A172 (cell line): ENCODE measurements at regions not wholly inside any gene's neighbourhood (a gene's known extent, or its start where the extent isn't known, plus 50 kb on each side); places are given as distances from the start of the nearest gene placed in this dataset.
A peak's percentile ranks its signal among the peaks of the same experiment; 100 is the strongest.
"Not testable (repeated sequence)": the region's sequence is repeated elsewhere in the genome, so short reads cannot be mapped to it uniquely, and the experiment has no call there.

Source experiments
- DNase-seq: peaks from one replicate; pipeline ENCODE4 v3.0.0-alpha.2; 2015; ENCODE audit warnings: low spot score

GRCh38 chr11:28900427-28900826 lies 792.2 kb downstream of the METTL15 start:
- DNase-seq = no peak

DNA sequence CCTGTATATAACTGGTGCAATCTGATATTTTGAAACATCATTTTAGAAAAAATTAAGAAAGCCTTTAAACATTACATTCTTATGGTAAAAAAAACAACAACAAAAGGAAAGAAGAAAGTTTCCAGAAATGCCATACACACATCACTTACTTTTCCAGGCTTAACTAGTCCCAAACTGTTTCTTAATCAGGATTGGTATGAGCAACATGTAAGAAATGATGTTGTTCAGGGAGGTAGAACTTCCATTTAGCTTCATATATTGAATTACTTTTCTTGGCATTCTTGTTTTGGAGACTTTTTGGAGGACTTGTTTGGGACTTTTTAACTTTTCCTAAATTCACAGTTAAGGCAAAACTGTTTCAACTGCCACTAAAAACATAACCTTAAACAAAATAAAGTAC lies 791.5 kb downstream of the METTL15 start:
- no peak for DNase-seq

GRCh38 chr11:28890601-28891040 lies 782.4 kb downstream of the METTL15 start:
- DNase-seq = not testable (repeated sequence)

DNA sequence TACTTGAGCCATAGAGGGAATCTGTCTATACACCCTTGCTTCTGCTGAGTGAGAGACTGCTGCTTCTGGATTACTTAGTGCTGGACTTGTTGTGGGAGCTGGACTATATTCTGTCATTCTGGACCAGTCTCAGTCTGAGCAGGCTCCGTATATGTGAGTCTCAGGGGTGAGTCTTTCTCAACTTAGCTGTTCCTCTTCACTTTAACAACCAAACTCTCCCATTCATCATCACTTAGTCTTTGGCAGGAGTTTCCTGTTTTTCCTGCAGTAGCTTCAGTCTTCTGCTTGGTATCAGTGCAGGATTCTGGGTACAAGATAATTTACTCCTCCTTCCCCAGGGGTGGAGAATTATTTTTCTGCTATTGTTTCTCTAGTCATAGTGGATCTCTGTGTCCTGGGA lies 779.5 kb downstream of the METTL15 start:
- peak; percentile 2 for DNase-seq

GRCh38 chr11:28879869-28880268 lies 771.7 kb downstream of the METTL15 start:
- DNase-seq = no peak

DNA sequence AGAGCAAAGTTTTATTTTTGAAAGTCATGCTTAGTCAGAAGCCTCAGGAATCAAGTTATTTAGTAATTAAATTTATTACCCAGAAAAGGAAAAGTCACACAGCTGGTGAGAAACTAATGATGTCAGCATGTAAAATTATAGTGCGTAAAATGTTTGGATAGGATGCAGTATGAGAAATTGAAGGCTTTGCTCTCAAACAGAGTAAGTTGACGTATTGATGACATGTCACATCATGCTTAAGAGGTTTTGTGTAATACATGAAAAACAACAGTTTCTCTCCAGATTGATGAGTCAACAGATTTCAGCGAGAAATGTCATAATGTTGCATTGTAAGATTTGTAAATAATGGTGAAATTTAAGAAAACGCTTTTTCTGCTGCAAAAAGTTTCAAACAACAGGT lies 769.8 kb downstream of the METTL15 start:
- DNase-seq = peak; percentile 34

- peak; percentile 5 for DNase-seq
Measured at GRCh38 chr11:28877340-28877739, 769.2 kb downstream of the METTL15 start.

DNA sequence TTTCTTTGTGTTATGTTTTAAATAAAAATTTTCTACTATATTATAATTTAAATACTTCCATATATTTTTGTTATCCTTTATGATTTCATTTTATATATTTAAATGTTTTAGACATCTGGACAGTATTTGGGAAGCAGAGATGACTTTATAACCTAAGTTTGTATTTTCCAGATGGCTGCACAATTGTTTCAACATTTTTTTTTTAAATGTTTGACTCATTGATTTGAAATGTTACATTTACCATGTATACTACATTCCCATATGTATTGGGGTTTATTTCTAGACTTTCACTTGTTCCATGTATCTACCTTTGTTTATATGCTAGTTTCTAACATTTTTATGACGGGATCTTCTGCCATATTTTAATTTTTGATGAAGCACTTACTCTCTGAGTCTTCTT lies 766.5 kb downstream of the METTL15 start:
- no peak for DNase-seq

DNA sequence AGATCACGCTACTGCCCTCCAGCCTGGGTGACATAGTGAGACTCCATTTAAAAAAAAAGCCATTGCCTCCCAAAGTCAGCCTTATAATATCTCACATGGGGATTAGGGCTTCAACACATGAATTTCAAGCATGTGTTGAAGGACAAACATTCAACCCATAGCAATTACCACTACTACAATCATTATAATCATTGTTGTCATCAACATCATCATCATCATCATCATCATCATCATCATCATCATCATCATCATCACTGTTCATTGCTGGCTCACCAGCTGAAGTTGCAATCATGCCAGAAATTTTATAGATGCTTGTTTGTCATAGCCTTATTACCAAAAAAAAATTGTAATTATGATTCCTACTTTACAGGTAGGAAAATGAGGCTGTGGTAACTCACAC lies 762.9 kb downstream of the METTL15 start:
- no peak for DNase-seq

GRCh38 chr11:28863422-28863821 lies 755.2 kb downstream of the METTL15 start:
- no peak for DNase-seq

GRCh38 chr11:28860893-28861292 lies 752.7 kb downstream of the METTL15 start:
- DNase-seq = peak; percentile 32

DNA sequence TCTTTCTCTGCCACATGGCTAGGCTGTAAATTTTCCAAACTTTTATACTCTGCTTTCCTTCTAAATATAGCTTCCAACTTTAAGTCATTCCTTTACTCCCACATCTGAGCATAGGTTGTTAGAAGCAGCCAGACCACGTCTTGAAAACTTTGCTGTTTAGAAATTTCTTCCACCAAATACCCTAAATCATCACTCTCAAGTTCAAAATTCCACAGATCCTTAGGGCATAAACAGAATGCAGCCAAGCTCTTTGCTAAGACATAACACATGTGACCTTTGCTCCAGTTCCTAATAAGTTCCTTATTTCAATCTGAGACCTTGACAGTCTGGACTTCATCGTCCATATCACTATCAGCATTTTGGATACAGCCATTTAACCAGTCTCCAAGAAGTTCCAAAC lies 749.9 kb downstream of the METTL15 start:
- no peak for DNase-seq

GRCh38 chr11:28849053-28849452 lies 740.9 kb downstream of the METTL15 start:
- DNase-seq = no peak

GRCh38 chr11:28842716-28843115 lies 734.5 kb downstream of the METTL15 start:
- DNase-seq = no peak

- DNase-seq = peak; percentile 67
Measured at GRCh38 chr11:28838741-28839140, 730.6 kb downstream of the METTL15 start.

DNA sequence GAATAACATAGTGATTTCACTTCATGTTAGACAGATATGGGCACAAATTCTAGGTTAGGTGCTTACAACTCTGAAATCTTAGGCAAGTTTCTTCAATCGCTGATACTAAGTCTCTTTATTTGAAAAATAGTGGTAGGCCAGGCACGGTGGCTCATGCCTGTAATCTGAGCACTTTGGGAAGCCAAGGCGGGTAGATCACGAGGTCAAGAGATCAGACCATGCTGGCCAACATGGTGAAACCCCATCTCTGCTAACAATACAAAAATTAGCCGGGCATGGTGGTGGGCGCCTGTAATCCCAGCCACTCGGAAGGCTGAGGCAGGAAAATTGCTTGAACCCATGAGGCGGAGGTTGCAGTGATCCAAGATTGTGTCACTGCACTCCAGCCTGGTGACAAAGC lies 729.4 kb downstream of the METTL15 start:
- no peak for DNase-seq

DNA sequence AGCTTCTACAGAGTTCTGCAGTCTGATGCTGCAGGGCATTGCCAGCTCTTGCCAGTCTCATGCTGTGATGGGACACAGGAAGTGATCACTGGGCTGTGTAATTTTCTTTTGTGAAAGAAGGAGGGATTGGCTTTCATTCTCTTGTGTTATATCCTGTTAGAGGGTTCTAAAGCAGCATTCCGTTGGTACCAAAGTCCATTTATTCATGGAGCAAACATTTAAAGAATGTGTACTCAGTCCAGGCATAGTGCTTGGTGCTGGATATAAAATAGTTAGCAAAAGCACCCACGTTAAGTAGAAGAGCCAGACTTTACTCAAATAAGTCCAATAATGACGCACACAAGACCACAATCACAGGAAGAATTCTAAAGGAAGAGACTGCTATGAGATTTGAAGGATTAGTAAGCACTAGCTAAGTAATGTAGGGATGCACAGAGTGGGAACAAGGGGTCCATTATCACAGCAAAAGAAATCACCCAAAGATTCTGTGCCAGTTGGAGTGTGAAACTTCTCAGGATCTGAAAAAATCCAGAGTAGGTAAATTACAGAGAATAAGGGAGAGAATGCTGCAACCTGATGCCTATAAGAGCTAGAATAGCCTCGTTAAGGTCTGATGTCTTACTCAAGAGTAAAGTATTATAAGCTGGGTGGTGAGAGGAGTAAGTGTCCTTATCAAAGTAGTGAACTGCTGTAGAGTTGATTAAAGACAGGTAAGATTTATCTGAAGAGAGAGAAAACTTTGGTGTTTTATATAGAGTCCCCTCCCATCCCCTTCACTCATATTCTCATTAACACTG lies 728.3 kb downstream of the METTL15 start:
- DNase-seq = peak; percentile 99

DNA sequence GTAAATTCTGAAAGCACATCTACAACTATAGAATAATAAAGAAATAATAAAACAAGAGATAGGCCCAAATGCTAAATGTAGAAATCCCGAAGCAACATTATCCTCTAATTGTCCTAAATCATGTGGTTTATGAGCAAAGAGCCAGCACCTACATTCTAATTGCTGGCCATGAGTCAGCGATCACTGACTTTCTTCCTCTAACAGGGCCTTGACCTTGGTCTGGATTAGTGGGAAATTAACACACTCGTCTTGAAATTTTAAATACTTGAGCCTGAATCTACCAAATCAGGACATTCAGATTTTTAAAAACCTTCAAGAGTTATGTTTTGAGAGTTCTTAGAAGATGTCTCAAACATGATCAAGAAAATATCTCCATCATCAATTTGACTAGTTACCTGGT lies 727.6 kb downstream of the METTL15 start:
- DNase-seq = peak; percentile 91

DNA sequence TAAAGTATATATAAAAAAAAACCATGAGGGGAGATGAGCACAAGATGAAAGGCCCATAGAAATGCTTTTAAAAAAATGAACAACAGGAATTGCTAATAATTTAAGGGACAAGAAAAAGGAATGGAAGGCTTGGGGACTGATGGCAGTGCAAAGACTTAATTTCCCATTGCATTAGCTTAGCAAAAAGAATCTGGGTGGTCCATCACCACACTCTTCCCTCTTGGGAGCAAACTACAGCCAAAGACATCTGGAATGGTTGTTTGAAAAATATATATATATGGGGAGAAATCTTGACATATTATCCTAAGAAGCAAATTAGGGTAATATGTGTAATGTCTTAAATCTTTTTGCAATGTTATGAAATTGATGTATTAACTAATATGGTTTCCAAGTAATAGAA lies 727.1 kb downstream of the METTL15 start:
- DNase-seq = peak; percentile 6

GRCh38 chr11:28834877-28835276 lies 726.7 kb downstream of the METTL15 start:
- DNase-seq = peak; percentile 80

- DNase-seq = peak; percentile 95
Measured at GRCh38 chr11:28833670-28834069, 725.5 kb downstream of the METTL15 start.

DNA sequence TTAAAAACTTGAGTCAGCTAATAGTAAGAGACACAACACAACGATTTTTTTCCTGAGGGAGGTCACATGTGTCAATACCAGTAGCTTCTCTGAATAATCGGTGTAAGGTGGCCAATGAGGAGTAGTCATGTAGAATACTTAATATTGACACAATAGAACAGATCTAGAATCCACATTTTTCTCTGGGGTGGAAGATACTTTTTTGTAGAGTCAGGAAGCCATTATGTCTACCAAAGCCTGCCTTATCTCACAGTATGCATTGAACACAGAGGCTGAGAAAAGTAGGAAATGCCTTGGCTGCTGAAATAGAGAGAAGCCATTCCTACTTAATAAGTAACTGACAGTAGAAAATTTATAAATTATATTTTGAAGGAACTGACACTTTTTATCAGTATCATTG lies 725.0 kb downstream of the METTL15 start:
- DNase-seq = peak; percentile 16

DNA sequence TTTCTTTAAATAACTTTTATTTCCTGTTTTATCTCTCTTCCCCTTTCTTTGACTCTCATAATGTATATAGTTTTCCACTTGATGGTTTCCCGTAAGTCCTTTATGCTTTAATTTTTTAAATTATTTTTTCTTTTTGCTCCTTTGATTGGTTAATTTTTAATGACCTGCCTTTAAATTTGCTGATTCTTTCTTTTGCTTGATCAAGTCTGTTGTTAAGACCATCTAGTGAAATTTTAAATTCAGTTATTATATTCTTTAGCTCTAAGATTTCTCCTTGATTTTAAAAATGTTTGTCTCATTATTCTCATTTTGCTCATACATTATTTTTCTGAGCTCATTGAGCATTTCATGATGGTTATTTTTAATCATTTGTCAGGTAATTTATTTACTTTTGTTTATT lies 718.6 kb downstream of the METTL15 start:
- no peak for DNase-seq

- peak; percentile 20 for DNase-seq
Measured at GRCh38 chr11:28822576-28822975, 714.4 kb downstream of the METTL15 start.
